ENCODE measurements at regions not wholly inside any gene's neighbourhood (a gene's known extent, or its start where the extent isn't known, plus 50 kb on each side); places are given as distances from the start of the nearest gene placed in this dataset.
"Not testable (repeated sequence)": the region's sequence is repeated elsewhere in the genome, so short reads cannot be mapped to it uniquely, and the experiment has no call there.

DNA sequence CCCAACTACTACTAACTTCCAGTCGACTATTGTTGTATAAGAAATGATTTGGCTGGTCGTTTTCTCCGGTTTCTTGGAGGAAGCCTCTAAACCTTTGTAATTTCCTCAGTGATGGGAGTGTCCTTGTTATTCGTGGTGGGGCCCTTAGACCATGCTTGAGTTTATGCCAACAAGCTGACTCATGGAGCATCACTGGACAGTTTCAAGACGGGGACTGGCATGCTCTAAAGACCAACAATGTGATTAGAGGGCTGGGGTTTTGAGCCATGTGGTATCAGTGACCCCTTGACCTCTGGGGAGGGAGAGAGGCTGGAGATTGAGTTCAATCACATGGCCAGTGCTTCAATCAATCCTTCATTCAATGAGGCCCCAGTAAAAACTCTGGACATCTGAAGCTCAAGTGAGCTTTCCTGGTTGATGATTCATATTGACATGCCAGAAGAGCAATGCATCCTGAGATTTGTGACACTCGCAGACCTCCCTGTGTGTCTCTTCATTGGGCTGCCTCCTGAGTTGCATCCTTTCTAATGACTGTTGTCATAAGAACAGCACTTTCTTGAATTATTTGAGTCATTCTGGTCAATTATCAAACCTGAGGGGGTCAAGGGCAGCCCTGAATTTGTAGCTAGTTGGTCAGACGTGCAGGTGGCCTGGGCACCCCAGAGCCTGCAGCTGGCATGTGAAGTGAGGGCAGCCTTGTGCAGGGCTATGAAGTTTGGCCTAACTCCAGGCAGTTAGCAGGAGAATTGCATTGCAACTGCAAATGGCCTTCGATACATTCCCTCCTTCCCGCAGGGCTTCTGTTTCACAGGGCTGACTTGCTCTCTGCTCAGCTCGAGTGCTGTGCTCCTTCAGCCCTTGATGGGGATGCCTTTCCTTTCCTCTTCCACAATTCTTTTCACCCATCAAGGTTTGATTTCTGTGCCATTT is 246.5 kb downstream of the FGF9 start:
- no peak for DNase-seq (ENCODE audit: low spot score)

DNA sequence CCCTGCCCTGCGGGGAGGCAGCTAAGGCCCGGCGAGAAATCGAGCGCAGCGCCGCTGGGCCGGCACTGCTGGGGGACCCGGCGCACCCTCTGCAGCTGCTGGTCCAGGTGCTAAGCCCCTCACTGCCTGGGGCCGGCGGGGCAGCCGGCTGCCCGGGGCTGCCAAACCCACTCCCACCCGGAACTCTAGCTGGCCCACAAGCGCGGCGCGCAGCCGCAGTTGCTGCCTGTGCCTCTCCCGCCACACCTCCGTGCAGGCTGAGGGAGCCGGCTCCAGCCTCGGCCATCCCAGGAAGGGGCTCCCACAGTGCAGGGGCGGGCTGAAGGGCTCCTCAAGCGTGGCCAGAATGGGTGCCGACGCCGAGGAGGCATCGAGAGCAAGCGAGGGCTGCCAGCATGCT is 249.9 kb downstream of the FGF9 start:
- not testable (repeated sequence) for DNase-seq (ENCODE audit: low spot score)

- no peak for DNase-seq (ENCODE audit: low spot score)
Observed at GRCh38 chr13:21924958-21925357, 254.1 kb downstream of the FGF9 start.

DNA sequence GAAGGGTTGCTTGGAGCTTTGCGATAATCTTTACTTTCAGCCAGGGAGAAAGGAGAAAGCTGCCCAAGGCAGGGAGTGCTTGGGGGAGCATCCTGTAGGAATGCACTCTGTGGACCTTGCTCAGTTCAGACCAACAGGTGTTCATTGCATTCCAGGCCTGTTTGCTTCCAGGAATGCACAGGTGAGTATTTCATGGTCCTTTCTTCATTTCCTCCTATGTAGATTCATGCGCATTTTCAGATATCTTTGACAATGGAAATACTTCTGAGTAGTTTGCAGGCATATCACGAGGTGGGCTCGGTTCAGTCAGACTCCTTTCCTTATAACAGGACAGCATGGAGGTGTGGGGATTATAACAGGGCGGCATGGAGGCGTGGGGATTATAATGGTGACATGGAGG is 254.8 kb downstream of the FGF9 start:
- DNase-seq (ENCODE audit: low spot score), result no peak

- no peak for DNase-seq (ENCODE audit: low spot score)
Observed at GRCh38 chr13:21929400-21929799, 258.5 kb downstream of the FGF9 start.

DNA sequence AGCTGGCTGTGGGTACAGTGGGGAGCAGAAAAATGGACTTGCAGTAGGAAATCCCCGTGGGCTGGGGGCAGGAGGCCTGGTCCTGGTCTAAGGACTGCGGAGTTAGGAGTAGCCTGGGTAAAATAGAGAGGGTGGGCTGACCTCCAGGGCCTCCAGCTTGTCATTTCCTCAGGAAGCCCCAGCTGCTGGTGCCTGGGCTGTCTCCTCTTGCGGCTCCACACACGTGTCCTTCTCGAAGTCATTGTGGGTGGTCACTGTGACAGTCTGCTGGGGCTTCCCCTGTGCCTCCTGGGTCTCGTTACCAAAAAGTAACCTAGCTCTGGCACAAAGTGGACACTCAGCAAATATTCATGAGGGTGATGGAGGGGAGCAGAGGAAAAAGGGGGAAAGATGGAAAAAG is 259.7 kb downstream of the FGF9 start:
- no peak for DNase-seq (ENCODE audit: low spot score)

- DNase-seq (ENCODE audit: low spot score), result no peak
Observed at GRCh38 chr13:21932578-21932977, 261.7 kb downstream of the FGF9 start.

DNA sequence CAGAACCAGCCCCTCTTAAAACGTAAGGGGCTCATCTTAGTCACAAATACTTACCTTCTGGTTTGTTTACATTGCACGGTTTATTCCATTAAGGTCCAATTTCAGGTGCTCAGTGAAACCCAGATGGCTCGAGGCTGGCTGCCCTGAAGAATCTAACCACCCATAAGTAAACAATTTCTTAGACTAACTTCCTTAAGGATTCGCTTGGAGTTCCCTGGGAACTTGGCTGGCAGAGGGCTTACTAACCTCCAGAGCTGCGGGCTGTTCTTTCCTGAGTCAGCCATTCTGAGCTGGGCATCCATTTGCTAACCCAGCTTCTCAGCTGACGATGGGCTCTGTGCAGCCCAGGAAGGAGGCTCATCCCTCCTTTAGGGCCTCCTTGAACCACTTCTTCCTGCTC is 262.1 kb downstream of the FGF9 start:
- DNase-seq (ENCODE audit: low spot score), result no peak

DNA sequence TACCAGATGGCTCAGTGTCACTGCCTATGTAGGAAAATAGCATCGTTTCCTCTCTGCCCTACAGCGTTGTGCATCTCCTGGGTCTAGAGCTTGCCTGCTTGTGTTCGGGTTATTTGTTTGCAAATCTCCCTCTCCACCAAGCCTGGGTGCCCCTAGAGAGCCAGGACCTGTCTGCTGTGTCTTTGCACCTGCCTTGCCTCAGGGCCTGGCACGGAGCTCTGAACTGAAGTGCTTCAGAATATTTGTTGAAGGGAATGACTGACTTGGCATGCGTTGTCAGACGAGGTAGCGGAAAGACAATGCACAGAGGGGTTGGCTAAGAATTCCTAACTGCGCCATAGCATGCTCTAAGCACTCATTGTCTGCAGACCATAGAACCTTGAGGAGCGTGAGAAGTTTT is 263.4 kb downstream of the FGF9 start:
- no peak for DNase-seq (ENCODE audit: low spot score)

DNA sequence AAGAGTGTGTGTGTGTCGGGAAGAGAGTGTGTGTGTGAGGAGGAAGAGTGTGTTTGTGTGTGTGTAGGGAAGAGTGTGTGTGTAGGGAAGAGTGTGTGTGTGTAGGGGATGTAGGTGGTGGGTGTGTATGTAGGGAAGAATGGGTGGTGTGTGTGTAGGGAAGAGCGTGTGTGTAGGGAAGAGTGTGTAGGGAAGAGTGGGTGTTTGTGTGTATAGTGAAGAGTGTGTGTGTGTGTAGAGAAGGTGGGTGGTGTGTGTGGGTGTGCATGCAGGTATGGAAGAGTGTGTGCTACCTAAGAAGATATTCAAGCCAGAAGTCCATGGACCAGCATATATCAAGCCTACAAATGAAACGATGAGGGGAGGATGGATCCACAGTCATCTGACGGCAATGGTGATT is 265.8 kb downstream of the FGF9 start:
- DNase-seq (ENCODE audit: low spot score), result no peak

GRCh38 chr13:21938168-21938567 is 267.3 kb downstream of the FGF9 start:
- DNase-seq (ENCODE audit: low spot score), result no peak

- no peak for DNase-seq (ENCODE audit: low spot score)
Observed at GRCh38 chr13:21938636-21939035, 267.8 kb downstream of the FGF9 start.

GRCh38 chr13:21942061-21942460 is 271.2 kb downstream of the FGF9 start:
- no peak for DNase-seq (ENCODE audit: low spot score)

DNA sequence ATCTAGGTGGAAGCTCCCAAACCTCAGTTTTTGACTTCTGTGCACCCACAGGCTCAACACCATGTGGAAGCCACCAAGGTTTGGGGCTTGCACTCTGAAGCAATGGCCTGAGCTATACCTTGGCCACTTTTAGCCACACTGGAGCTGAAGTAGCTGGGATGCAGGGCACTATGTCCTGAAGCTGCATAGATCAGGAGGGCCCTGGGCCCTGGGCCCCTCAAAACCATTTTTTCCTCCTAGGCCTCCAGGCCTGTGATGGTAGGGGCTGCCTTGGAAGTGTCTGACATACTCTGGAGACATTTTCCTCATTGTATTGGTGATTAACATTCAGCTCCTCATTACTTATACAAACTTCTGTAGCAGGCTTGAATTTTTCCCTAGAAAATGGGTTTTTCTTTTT is 273.7 kb downstream of the FGF9 start:
- DNase-seq (ENCODE audit: low spot score), result no peak

DNA sequence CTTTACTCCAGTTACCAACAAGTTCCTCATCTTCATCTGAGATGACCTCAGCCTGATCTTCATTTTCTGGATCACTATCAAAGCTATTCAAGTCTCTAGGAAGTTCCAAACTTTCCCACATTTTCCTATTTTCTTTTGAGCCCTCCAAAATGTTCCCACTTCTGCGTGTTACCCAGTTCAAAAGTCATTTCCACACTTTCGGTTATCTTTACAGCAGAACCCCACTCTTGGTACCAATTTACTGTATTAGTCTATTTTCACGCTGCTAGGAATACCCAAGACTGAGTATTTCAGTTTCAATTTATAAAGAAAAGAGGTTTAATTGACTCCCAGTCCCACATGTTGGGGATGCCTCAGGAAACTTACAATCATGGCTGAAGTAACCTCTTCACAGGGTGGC is 274.3 kb downstream of the FGF9 start:
- DNase-seq (ENCODE audit: low spot score), result no peak

GRCh38 chr13:21946964-21947363 is 276.1 kb downstream of the FGF9 start:
- no peak for DNase-seq (ENCODE audit: low spot score)

DNA sequence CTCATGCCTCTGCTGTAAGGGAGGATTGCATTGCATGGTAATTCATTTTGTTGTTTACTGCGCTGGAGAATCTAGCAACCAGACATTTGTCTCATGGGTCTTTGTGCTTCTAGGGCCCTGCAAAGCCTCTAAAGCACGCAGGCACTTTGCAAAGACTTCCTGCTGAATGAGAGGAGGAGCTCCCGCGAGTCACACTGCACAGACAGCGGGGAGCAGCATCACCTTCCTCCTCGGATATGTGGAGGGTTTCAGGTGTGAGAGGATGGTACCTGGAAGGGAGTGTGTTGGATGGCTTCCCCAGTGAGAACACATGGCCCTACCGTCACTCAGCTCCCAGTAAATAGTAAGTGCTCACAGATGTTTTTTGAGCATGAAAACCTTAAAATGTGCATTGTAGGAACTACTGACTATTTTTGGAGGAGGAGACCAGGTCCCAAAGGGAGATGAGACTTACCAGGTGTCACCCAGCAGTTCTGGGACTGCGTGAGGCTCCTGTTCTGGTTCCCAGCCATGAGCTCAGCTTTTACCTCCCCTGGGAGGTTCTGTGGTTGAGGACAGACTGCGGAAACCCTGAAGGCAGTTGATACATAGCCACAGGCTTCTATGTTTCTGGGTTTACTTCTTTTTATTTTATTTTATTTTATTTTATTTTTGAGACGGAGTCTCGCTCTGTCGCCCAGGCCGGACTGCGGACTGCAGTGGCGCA is 278.0 kb downstream of the FGF9 start:
- DNase-seq (ENCODE audit: low spot score), result no peak

DNA sequence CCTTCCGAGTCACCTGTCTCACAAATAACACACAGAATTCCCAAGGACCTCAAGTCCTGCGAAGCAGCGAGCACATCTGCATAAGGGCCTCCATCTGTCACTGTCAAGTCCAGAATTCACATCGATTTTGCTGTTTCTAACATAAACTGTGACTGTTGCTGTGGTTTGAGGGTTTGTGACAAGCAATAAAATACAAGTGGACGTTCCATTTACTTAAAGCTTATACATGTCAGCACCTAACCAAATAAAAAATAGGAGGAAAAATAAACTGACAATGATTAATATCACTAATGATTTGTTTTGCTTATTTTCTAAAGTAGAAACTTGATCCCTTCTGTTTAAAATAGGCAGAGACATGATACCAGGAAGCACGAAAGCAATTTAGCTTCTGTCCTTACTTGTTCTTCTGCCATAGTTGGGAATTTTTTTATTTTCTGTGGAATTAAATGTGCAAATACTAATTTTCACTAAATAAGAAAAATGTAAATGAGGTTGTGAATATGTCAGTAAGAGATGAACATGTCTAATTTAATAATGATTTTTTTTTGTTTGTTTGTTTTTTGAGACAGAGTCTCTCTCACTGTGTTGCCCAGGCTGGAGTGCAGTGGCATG is 279.1 kb downstream of the FGF9 start:
- DNase-seq (ENCODE audit: low spot score), result no peak

- no peak for DNase-seq (ENCODE audit: low spot score)
Observed at GRCh38 chr13:21956666-21957065, 285.8 kb downstream of the FGF9 start.

DNA sequence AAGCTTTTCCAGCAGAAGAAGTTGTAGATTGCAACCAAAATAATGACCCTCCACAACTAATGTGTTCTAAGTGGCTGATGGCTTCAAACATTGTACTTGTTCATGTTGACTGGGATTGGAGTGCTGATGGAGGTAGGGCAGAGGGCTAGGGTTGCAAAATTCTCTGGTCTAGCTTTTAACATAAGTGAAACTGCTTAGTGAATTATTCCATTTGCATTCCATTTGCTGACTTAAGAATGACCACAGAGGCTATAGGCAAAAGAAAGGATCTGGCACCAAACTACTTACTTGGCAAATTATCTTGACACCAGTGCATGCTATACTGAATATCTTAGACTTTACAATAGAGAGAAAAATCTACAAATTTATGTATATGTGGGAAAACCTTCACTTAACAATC is 287.0 kb downstream of the FGF9 start:
- DNase-seq (ENCODE audit: low spot score), result no peak

DNA sequence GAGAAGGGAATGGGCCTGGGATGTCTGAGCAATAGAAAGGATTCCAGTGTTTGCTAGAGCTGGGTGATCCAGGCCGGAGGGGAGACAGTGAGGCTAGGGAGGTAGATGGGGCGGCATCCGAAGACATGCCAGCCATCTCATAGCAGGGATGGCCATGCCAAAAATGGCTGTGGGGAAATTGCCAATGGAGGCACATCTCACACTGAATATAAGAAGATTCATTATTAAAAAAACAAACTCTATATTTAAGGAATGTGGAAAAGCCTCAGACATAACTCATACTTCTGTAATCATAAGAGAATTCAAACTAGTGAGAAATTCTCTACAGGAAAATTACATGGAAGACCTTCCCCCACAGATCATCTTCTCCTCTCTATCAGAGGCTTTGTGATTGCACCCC is 289.2 kb downstream of the FGF9 start:
- no peak for DNase-seq (ENCODE audit: low spot score)

- no peak for DNase-seq (ENCODE audit: low spot score)
Observed at GRCh38 chr13:21964686-21965085, 293.8 kb downstream of the FGF9 start.

DNA sequence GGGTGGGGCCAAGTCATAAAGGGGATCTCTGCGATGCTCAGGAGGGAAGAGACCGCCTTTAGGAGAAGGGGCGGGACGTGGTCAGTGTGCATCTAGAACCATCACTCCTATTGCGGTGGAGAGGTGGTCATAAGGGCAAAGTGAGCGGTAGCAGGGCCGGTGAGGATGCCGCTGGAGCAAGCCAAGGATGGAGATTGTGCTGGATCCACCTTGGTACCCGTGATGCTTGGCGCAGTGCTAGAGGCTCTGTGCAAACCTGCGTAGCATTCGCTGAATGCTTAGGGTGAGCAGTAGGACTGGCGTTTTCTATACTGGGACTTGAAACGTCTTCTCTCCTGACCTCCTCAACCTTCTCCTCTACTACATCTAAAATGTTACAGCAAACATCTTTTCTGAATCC is 294.2 kb downstream of the FGF9 start:
- no peak for DNase-seq (ENCODE audit: low spot score)
